ENCODE measurements at regions not wholly inside any gene's neighbourhood (a gene's known extent, or its start where the extent isn't known, plus 50 kb on each side); places are given as distances from the start of the nearest gene placed in this dataset.
"Not testable (repeated sequence)": the region's sequence is repeated elsewhere in the genome, so short reads cannot be mapped to it uniquely, and the experiment has no call there.

GRCh38 chr12:102281231-102281630, 83.6 kb upstream of the PMCH start:
- Mint-ChIP-seq H3K27ac (ENCODE audit: unreplicated experiment) (no peak overlapping the region), H3K4me3 (ENCODE audit: unreplicated experiment) (no peak overlapping the region), H3K27me3 (ENCODE audit: unreplicated experiment) (no peaks in the 10 kb centered on the region), H3K9me3 (ENCODE audit: unreplicated experiment) (peaks cover 5% of the 10 kb centered on the region), H3K36me3 (ENCODE audit: unreplicated experiment) (no peaks in the 10 kb centered on the region), H3K4me1 (ENCODE audit: low read depth, unreplicated experiment) (no peaks in the 10 kb centered on the region)
- no peak for TF ChIP-seq CTCF (IDR thresholded peaks at IDR 0.05; ENCODE audit: partially characterized antibody, unreplicated experiment)
- no peak for DNase-seq

- not testable (repeated sequence) for H3K36me3 Mint-ChIP-seq (ENCODE audit: unreplicated experiment); H3K4me3 Mint-ChIP-seq (ENCODE audit: unreplicated experiment); H3K27me3 Mint-ChIP-seq (ENCODE audit: unreplicated experiment); H3K9me3 Mint-ChIP-seq (ENCODE audit: unreplicated experiment); H3K4me1 Mint-ChIP-seq (ENCODE audit: low read depth, unreplicated experiment); H3K27ac Mint-ChIP-seq (ENCODE audit: unreplicated experiment); DNase-seq
These were observed 58.1 kb upstream of the PMCH start for GRCh38 chr12:102255687-102256086.

GRCh38 chr12:102251005-102251404, 53.4 kb upstream of the PMCH start:
- not testable (repeated sequence) for H3K27me3 Mint-ChIP-seq (ENCODE audit: unreplicated experiment); H3K36me3 Mint-ChIP-seq (ENCODE audit: unreplicated experiment); H3K27ac Mint-ChIP-seq (ENCODE audit: unreplicated experiment); H3K4me3 Mint-ChIP-seq (ENCODE audit: unreplicated experiment); H3K4me1 Mint-ChIP-seq (ENCODE audit: low read depth, unreplicated experiment); H3K9me3 Mint-ChIP-seq (ENCODE audit: unreplicated experiment); DNase-seq

- Mint-ChIP-seq H3K27me3 (ENCODE audit: unreplicated experiment) (no peaks in the 10 kb centered on the region), H3K27ac (ENCODE audit: unreplicated experiment) (no peak overlapping the region), H3K4me3 (ENCODE audit: unreplicated experiment) (no peak overlapping the region), H3K4me1 (ENCODE audit: low read depth, unreplicated experiment) (no peaks in the 10 kb centered on the region), H3K9me3 (ENCODE audit: unreplicated experiment) (no peaks in the 10 kb centered on the region), H3K36me3 (ENCODE audit: unreplicated experiment) (no peaks in the 10 kb centered on the region)
- TF ChIP-seq CTCF (IDR thresholded peaks at IDR 0.05; ENCODE audit: partially characterized antibody, unreplicated experiment) = no peak
- DNase-seq = no peak
These were observed 51.6 kb upstream of the PMCH start for GRCh38 chr12:102249079-102249841.

All from glutamatergic neuron (in vitro differentiated cells).